MM.1S (cell line): ENCODE measurements at regions not wholly inside any gene's neighbourhood (a gene's known extent, or its start where the extent isn't known, plus 50 kb on each side); places are given as distances from the start of the nearest gene placed in this dataset.
"Not testable (repeated sequence)": the region's sequence is repeated elsewhere in the genome, so short reads cannot be mapped to it uniquely, and the experiment has no call there.

Experiments
- DNase-seq: peaks from one replicate; pipeline ENCODE4 v3.0.0-alpha.2; 2015
- H2AFZ ChIP-seq: fragments of 300-600 bp; sonication (generic); 2 replicates; pipeline ENCODE4 v1.6.0; 2016; ENCODE audit warnings: antibody characterized with exemption, low read length
- H3F3A ChIP-seq: fragments of 300-600 bp; sonication (generic); 2 replicates; pipeline ENCODE4 v1.6.1; 2016; ENCODE audit warnings: mild to moderate bottlenecking, antibody characterized with exemption, low read length, moderate library complexity, mixed read lengths; ENCODE audit not compliant: insufficient read depth
- H3K27ac ChIP-seq: fragments of 300-600 bp; sonication (generic); 2 replicates; pipeline ENCODE4 v1.5.1; 2016; ENCODE audit warnings: mild to moderate bottlenecking, low read length
- H3K27me3 ChIP-seq: fragments of 300-600 bp; sonication (generic); replicated peaks from 2 replicates; pipeline ENCODE4 v1.6.0; 2016; ENCODE audit warnings: low read length; ENCODE audit not compliant: insufficient read depth
- H3K36me3 ChIP-seq: fragments of 300-600 bp; sonication (generic); replicated peaks from 2 replicates; pipeline ENCODE4 v1.6.1; 2016; ENCODE audit warnings: mild to moderate bottlenecking, low read length, mixed read lengths; ENCODE audit not compliant: insufficient read depth
- H3K4me1 ChIP-seq: fragments of 300-600 bp; sonication (generic); 2 replicates; pipeline ENCODE4 v1.6.1; 2016; ENCODE audit warnings: low read length, mixed read lengths
- H3K4me2 ChIP-seq: fragments of 300-600 bp; sonication (generic); 2 replicates; pipeline ENCODE4 v1.6.0; 2016; ENCODE audit warnings: low read depth, low read length
- H3K4me3 ChIP-seq: fragments of 300-600 bp; sonication (generic); 2 replicates; pipeline ENCODE4 v1.5.1; 2016; ENCODE audit warnings: low read length, mixed read lengths
- H3K79me2 ChIP-seq: fragments of 300-600 bp; sonication (generic); 2 replicates; pipeline ENCODE4 v1.6.1; 2016; ENCODE audit warnings: mixed run types, low read length, mixed read lengths
- H3K9ac ChIP-seq: fragments of 300-600 bp; sonication (generic); 2 replicates; pipeline ENCODE4 v1.6.1; 2016; ENCODE audit warnings: low read length, mixed read lengths
- H3K9me2 ChIP-seq: fragments of 300-600 bp; sonication (generic); replicated peaks from 2 replicates; pipeline ENCODE4 v1.6.1; 2016; ENCODE audit warnings: mild to moderate bottlenecking, low read length, mixed read lengths; ENCODE audit not compliant: insufficient read depth
- H3K9me3 ChIP-seq: fragments of 300-600 bp; sonication (generic); replicated peaks from 2 replicates; pipeline ENCODE4 v1.6.1; 2016; ENCODE audit warnings: mild to moderate bottlenecking, low read length, mixed read lengths; ENCODE audit not compliant: insufficient read depth
- H4K20me1 ChIP-seq: fragments of 300-600 bp; sonication (generic); 2 replicates; pipeline ENCODE4 v1.6.1; 2016; ENCODE audit warnings: mild to moderate bottlenecking, low read length, moderate library complexity, mixed read lengths; ENCODE audit not compliant: insufficient read depth
- CTCF ChIP-seq: fragments of 300-600 bp; sonication (generic); IDR thresholded peaks from 2 replicates; pipeline ENCODE4 v1.5.1; 2016; ENCODE audit warnings: antibody characterized with exemption, low read length, mixed read lengths
- EZH2 ChIP-seq: fragments of 300-600 bp; sonication (generic); optimal IDR thresholded peaks from 2 replicates; pipeline ENCODE3; 2017; ENCODE audit warnings: low read depth, mild to moderate bottlenecking, antibody characterized with exemption, low read length, mixed read lengths
- EZH2phosphoT487 ChIP-seq: fragments of 300-600 bp; sonication (generic); IDR thresholded peaks from 2 replicates; pipeline ENCODE4 v1.6.1; 2018; ENCODE audit warnings: antibody characterized with exemption, low read length

GRCh38 chr17:79548116-79548515 is 62.7 kb downstream of the RBFOX3 start:
- H3F3A ChIP-seq: no peaks in the 10 kb centered on the region
- H3K9me3 ChIP-seq: no peaks in the 10 kb centered on the region
- H3K27me3 ChIP-seq: peaks cover 98% of the 10 kb centered on the region
- no peaks in the 10 kb centered on the region for H3K79me2 ChIP-seq
- no peaks in the 10 kb centered on the region for H3K36me3 ChIP-seq
- H3K4me1 ChIP-seq: no peaks in the 10 kb centered on the region
- H3K9me2 ChIP-seq: no peaks in the 10 kb centered on the region
- no peak overlapping the region for H3K4me2 ChIP-seq
- H3K4me3 ChIP-seq: no peak overlapping the region
- no peak overlapping the region for H3K9ac ChIP-seq
- no peak for DNase-seq
- TF ChIP-seq EZH2 (no peak), EZH2phosphoT487 (no peak), CTCF (no peak)
- H2AFZ ChIP-seq: no peak overlapping the region
- H4K20me1 ChIP-seq: no peaks in the 10 kb centered on the region
- H3K27ac ChIP-seq: no peak overlapping the region

- Histone ChIP-seq H3K4me3 (no peak overlapping the region), H3K9ac (no peak overlapping the region), H3K79me2 (no peaks in the 10 kb centered on the region), H2AFZ (no peak overlapping the region), H3K9me3 (no peaks in the 10 kb centered on the region), H3K36me3 (no peaks in the 10 kb centered on the region), H3K4me1 (no peaks in the 10 kb centered on the region), H3K9me2 (no peaks in the 10 kb centered on the region), H3K4me2 (no peak overlapping the region), H3K27me3 (peaks cover 98% of the 10 kb centered on the region), H3F3A (no peaks in the 10 kb centered on the region), H3K27ac (no peak overlapping the region), H4K20me1 (no peaks in the 10 kb centered on the region)
- no peak for DNase-seq
- TF ChIP-seq CTCF: no peak
- TF ChIP-seq EZH2phosphoT487: no peak
- no peak for TF ChIP-seq EZH2
These were observed 63.3 kb downstream of the RBFOX3 start for GRCh38 chr17:79547586-79547985.

- H4K20me1 ChIP-seq, DNase-seq, H3K4me2 ChIP-seq, H3K4me1 ChIP-seq, H3F3A ChIP-seq, H2AFZ ChIP-seq, H3K9me2 ChIP-seq, H3K9ac ChIP-seq, H3K4me3 ChIP-seq, H3K36me3 ChIP-seq, H3K9me3 ChIP-seq, H3K27ac ChIP-seq, H3K79me2 ChIP-seq: not testable (repeated sequence)
- H3K27me3 ChIP-seq: peaks cover 98% of the 10 kb centered on the region
These were observed 63.7 kb downstream of the RBFOX3 start for GRCh38 chr17:79547171-79547570.

GRCh38 chr17:79546386-79546785 is 64.5 kb downstream of the RBFOX3 start:
- no peak overlapping the region for H3K27ac ChIP-seq
- no peaks in the 10 kb centered on the region for H3K36me3 ChIP-seq
- no peak overlapping the region for H3K9ac ChIP-seq
- no peaks in the 10 kb centered on the region for H3F3A ChIP-seq
- H3K9me3 ChIP-seq: no peaks in the 10 kb centered on the region
- H3K79me2 ChIP-seq: no peaks in the 10 kb centered on the region
- H3K27me3 ChIP-seq: peaks cover 99% of the 10 kb centered on the region
- H3K4me1 ChIP-seq: no peaks in the 10 kb centered on the region
- no peak for DNase-seq
- H3K4me3 ChIP-seq: no peak overlapping the region
- no peaks in the 10 kb centered on the region for H4K20me1 ChIP-seq
- no peak overlapping the region for H3K4me2 ChIP-seq
- H2AFZ ChIP-seq: no peak overlapping the region
- no peaks in the 10 kb centered on the region for H3K9me2 ChIP-seq
- TF ChIP-seq EZH2phosphoT487 (no peak), EZH2 (no peak), CTCF (no peak)
